NT2/D1 (cell line): ENCODE measurements at regions not wholly inside any gene's neighbourhood (a gene's known extent, or its start where the extent isn't known, plus 50 kb on each side); places are given as distances from the start of the nearest gene placed in this dataset.

ENCODE experiments used
- SUZ12 ChIP-seq: IDR thresholded peaks from 2 replicates; pipeline ENCODE4 v1.6.1; 2011; ENCODE audit not compliant: insufficient read length, insufficient read depth; ENCODE audit errors: extremely low read depth
- YY1 ChIP-seq: IDR thresholded peaks from 2 replicates; pipeline ENCODE4 v1.6.1; 2011; ENCODE audit not compliant: insufficient read length, insufficient read depth
- ZNF274 ChIP-seq: IDR thresholded peaks from 2 replicates; pipeline ENCODE4 v1.6.1; 2011; ENCODE audit warnings: mild to moderate bottlenecking, low read depth, low read length

DNA sequence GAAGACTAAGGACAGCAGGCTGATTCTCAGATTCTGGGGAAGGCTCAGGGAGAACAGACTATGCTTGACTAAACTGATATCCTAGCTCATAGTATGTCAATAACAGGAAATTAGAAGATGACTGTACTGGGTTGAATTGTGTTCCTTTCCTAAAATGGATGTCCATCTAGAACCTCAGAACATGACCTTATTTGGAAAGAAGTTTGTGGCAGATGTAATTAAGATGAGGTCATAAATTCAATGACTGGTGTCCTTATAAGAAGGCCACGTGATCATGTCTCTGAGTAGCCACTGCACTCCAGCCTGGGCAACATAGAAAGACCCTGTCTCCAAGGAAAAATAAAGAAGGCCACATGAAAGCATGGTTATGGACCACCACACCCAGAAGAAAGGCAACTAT lies 113.9 kb upstream of the STMND1 start:
- no peak for TF ChIP-seq YY1
- TF ChIP-seq ZNF274: no peak
- TF ChIP-seq SUZ12: no peak
